GM11168 (cell line): ENCODE measurements at regions not wholly inside any gene's neighbourhood (a gene's known extent, or its start where the extent isn't known, plus 50 kb on each side); places are given as distances from the start of the nearest gene placed in this dataset.

Experiments used
- in situ Hi-C: fragments of 300-500 bp; cut with MboI; formaldehyde crosslinking; loops from one replicate; pipeline ENCODE4 v1.12.0; 2022; ENCODE audit warnings: low sequenced_read_pairs; ENCODE audit not compliant: unreplicated experiment

- in situ Hi-C loops: no loop called here
Measured at GRCh38 chr19:27762933-27763332, 1450.0 kb downstream of the UQCRFS1 start.

GRCh38 chr19:27759896-27760295 lies 1453.1 kb downstream of the UQCRFS1 start:
- in situ Hi-C loops: no loop called here

- in situ Hi-C loops: no loop called here
Measured at GRCh38 chr19:27758626-27759505, 1454.1 kb downstream of the UQCRFS1 start.

- in situ Hi-C loops: no loop called here
Measured at GRCh38 chr19:27754700-27755099, 1458.3 kb downstream of the UQCRFS1 start.

- in situ Hi-C loops: no loop called here
Measured at GRCh38 chr19:27753622-27754021, 1459.3 kb downstream of the UQCRFS1 start.

GRCh38 chr19:27752530-27753184 lies 1460.3 kb downstream of the UQCRFS1 start:
- in situ Hi-C loops: no loop called here

- in situ Hi-C loops: no loop called here
Measured at GRCh38 chr19:27751044-27751391, 1461.9 kb downstream of the UQCRFS1 start.

- in situ Hi-C loops: no loop called here
Measured at GRCh38 chr19:27750391-27751043, 1462.4 kb downstream of the UQCRFS1 start.

GRCh38 chr19:27748551-27749152 lies 1464.3 kb downstream of the UQCRFS1 start:
- in situ Hi-C loops: no loop called here

GRCh38 chr19:27746691-27747380 lies 1466.1 kb downstream of the UQCRFS1 start:
- in situ Hi-C loops: no loop called here

- in situ Hi-C loops: no loop called here
Measured at GRCh38 chr19:27745978-27746542, 1466.9 kb downstream of the UQCRFS1 start.

- in situ Hi-C loops: no loop called here
Measured at GRCh38 chr19:27744926-27745768, 1467.8 kb downstream of the UQCRFS1 start.

GRCh38 chr19:27742041-27742440 lies 1470.9 kb downstream of the UQCRFS1 start:
- in situ Hi-C loops: no loop called here

GRCh38 chr19:27741236-27741635 lies 1471.7 kb downstream of the UQCRFS1 start:
- in situ Hi-C loops: no loop called here

- in situ Hi-C loops: no loop called here
Measured at GRCh38 chr19:27740396-27740795, 1472.6 kb downstream of the UQCRFS1 start.

GRCh38 chr19:27738569-27739193 lies 1474.3 kb downstream of the UQCRFS1 start:
- in situ Hi-C loops: no loop called here

GRCh38 chr19:27736225-27736624 lies 1476.7 kb downstream of the UQCRFS1 start:
- in situ Hi-C loops: no loop called here

- in situ Hi-C loops: no loop called here
Measured at GRCh38 chr19:27735314-27735713, 1477.6 kb downstream of the UQCRFS1 start.
